ENCODE measurements at regions not wholly inside any gene's neighbourhood (a gene's known extent, or its start where the extent isn't known, plus 50 kb on each side); places are given as distances from the start of the nearest gene placed in this dataset.

- no peak for TF ChIP-seq POLR2A (IDR thresholded peaks at IDR 0.05)
- TF ChIP-seq CTCF (IDR thresholded peaks at IDR 0.05): no peak
These were observed 1352.9 kb downstream of the FSTL5 start for GRCh38 chr4:160810941-160811340.

All from lower leg skin (tissue), 3 donors.